NCI-H460 (cell line): ENCODE measurements at regions not wholly inside any gene's neighbourhood (a gene's known extent, or its start where the extent isn't known, plus 50 kb on each side); places are given as distances from the start of the nearest gene placed in this dataset.
"Not testable (repeated sequence)": the region's sequence is repeated elsewhere in the genome, so short reads cannot be mapped to it uniquely, and the experiment has no call there.

ENCODE experiments used
- DNase-seq: peaks from one replicate; pipeline ENCODE4 v3.0.0-alpha.2; 2016; ENCODE audit warnings: low read depth; ENCODE audit errors: extremely low read depth

DNA sequence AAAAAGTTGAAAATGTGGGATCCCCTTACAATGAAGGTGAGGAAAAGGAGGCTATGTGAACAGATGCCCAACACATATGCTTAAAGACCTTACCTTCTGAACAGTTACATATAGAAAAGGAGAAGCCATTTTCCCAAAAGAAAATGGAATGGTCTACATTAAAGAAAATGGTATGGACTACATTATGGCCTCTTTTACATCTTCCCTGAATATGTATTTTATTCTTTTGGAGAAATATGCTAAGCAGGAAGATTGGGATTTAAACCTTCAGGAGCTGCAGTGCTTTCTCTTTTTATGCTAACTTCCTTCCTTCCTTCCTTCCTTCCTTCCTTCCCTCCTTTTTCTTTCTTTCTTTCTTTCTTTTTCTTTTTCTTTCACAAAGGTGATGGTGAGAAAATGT, 155.4 kb downstream of the SEC23IP start:
- no peak for DNase-seq

DNA sequence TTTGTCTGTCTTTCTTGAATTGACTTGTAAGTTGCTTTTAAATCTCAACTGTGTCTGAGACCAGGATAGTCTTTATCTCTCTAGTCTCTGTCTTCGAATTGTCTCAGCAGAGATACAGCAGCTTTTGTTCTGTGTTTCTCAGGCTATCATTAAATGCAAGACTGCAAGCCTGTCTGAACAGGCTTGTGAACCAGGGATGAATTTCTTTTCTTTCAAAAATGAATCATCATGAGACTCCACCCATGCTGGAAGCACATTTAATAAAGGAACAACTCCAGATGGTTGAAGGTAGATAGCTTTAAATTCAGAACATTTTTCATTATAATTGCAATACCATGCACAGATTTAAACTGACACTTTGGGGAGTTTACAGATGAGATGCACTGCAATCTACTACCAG, 155.9 kb downstream of the SEC23IP start:
- no peak for DNase-seq

DNA sequence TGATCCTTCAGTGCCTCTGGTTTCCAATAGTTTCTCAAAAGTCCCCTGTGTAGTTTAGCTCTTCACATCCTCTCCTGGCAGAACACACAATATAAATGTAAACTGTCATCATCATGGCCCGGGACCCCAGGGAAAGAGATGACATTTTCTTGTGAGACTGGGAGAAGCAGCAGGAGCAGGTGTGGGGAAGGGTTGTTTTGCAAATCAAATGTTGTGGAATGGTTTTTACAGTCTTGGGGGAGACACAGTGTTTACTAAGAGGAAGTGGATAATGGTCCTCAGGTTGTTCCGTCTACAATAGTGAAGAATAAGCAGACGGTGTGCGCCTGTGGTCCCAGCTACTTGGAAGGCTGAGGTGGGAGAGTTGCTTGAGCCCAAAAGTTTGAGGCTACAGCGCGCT, 159.1 kb downstream of the SEC23IP start:
- no peak for DNase-seq

DNA sequence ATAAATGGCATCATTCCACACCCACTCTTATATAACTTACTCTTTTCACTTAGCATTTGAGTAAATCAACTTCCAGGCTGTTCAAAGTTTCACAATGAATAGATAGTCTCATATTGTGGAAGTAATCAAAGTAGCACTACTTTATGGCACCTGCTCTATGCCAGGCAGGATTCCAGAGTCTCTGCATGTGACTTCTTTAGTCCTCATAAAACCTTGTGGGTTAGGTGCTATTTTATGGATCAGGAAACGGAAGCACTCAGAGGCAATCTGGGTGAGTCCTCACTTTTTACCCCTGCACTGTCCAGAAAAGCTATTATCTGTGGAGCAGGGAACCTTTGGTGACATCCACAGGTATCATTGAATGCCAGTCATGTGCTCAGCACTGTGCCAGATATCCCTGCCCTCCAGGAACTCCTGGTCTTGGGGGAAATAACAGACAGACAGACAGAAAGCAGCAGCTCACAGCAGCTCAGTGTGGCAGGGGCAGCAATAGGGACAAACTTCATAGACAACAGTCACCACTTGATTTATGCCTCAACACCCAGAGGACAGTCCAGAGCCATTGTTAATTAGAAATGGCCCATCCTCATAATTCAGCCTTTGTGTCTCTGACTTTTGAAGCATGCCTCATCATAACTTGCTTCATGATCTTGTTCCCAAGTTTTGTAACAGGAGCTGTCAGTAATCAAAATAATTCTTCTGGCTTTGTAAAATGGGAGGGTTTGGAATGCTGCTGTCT, 160.6 kb downstream of the SEC23IP start:
- DNase-seq: no peak

DNA sequence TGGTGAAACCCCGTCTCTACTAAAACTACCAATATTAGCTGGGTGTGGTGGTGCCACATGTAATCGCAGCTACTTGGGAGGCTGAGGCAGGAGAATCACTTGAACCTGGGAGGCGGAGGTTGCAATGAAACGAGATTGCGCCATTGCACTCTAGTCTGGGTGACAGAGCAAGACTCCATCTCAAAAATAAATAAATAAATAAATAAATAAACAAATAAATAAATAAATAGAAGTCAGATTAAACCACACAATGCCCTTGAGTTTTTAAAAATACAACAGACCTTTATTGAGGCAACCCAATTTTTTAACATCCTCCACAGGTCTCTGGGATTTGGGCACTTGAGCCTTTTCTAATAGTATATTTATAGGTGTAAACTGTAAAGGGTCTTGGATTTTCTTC, 167.3 kb downstream of the SEC23IP start:
- not testable (repeated sequence) for DNase-seq

DNA sequence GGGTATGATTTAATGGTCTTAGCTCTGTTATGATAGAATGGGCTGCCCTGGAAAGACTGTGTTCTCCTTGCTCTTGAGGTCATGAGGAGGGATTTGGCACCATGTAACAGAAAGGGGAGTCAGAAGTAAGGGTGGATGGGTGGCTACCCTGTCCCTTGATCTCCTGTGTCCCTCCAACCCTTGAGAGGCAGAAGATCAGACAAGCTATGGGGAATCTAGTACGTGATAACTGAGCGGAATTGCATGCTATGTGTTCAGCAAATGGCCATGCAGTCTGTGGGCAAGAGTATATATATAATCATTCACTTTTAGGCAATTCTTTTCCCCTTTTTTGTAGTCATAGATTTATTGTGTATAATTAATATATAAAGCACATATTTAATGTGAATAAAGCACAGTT, 174.9 kb downstream of the SEC23IP start:
- DNase-seq: no peak

DNA sequence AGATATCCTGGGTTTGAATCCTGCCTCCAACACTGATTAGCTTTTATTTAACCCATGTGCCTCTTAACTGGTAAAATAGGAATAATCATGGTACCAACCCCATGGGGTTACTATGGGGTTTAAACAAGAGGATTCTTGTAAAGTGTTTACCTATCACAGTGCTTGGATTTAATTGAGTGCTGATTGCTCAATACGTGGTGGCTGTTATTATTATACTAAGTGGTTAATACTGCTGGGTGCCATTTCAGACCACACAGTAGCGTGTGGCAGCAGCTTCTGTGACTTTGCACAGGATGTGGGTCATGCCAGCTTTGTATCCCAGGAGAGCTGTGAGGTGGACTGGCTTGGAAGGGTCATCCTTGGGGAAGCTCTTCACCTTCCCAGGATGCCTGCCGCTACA, 177.2 kb downstream of the SEC23IP start:
- no peak for DNase-seq

DNA sequence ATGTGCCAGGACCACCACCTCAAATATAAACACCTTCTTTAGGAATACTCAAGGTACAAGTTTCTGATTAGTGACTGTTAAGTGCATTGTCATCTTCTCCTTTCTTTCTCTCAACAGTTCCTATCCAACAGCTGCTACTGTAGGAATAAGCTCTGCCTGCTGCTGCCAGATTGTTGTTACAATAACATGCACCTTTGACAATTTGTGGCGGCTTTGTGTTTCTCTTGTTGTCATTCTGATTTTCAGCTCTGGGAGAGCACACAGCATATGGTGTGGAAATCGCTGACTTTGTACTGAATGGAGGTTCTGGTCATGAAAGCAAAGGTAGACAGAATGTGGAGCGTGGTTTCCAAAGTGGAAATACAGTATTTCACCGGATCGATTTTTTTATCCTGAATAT, 182.8 kb downstream of the SEC23IP start:
- DNase-seq: no peak

DNA sequence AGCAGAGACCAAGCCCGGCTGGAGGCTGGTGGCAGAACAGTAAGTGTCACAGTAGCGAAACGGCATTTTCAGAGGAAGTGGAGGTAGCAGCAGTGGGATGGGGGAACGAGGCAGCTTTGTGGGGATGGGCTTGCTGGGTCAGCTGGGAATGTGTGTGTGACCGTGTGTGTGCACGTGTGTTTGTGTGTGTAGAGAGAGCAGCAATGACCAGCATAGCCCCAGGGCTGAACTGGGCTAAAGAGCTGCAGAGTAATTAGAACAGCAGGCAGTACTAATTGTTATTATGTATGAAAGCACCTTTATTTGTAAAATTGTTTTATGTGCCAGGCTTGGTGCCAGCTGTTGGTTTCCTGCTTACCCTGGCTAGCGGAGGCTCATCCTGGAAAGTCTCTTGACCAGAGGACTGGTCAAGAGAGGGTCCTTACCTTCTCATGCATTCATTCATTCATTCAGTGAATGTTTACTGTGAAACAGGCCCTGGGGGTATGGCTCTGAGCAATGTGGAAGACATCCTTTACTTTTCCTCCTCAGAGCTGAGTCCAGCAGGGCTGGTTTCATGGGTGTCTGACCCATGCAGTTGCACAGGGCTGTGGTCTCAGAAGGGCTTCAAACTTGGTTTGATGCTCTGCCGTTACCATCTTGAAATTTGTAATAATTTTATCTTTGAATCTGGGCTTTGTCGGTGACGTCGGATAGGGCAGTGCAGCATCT, 184.6 kb downstream of the SEC23IP start:
- no peak for DNase-seq

DNA sequence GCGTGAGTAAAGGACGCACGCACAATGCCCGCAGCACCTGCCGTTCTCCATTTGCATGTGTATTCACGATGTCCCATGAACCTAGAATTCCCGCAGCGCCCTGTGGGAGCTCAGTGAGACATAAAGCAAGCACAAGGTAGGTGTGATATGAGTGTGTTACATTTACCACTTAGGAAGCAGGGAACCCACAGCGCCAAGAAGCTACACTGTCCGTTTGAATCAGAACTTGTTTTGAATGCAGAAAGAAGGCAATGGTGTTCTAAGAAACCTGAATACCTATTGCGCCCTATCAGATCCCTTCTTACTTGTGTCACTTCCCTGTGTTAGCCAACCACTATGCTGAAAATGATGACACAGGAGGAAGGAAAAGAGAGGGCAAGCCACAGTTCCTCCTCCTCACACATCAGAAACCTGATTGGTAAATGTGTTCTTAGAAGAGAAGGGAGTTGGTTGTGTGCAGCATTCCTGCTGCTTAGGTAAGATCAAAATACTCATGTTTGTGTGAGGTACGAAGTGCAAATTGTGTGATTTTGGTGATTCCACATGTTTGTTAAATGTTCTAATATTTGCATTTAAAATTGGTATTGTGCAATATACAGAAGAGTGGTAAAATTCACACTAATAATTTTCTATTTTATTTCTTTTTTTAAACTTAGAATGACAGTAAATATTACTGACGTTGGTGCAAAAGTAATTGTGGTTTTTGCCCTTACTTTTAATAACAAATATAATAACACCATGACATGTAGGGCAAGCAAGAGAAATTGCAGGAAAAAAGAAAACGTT, 185.4 kb downstream of the SEC23IP start:
- no peak for DNase-seq

DNA sequence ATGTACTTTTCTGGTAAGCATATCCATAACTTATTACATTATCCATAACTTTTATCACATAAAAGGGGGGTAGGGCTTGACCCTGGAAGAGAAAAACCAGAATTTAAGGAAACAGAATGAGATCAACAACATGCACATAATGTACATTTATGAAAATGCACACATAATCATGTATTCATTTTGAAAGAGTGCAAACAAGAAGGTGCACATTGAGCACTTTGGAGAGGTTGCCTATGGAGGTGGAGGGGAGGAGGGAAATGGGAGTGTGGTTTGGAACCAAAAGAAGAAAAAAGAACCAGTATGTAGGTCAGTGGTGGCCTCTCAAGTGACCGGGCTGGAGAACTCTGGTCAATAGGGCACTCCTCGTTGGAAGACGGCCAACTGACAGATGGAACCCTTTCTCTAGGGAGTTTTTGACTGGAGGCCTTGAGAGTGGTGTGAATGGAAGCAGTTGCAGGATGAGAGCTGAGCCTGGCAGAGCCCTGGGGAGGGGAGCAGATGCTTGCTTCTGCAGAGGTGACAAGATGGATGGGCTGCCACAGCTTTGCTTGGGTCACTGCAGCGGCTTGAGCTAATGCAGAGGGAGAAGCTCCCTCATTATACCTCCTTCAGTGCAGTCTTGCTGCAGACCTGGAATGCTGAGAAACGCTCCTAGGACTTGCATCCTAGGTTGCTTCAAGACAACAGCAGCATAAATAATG, 192.7 kb downstream of the SEC23IP start:
- DNase-seq: no peak

DNA sequence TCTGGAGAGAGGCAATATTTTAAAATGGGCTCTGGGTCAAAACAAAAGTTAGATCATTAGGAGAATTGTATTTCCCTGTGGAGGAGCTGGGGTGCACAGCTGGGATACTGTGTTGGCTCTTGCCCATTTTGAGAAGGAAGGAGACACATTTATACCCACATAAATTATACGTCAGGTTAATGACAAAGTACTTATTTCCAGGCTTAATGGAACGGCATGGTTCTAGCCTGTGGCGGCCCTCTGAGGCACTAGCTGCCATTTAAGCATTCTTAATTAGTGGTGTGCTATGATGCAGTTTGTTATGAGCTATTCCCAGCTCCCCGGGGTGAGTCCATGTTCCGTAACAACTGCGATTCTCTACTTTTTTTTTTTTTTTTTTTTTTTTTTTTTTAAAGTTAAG, 193.5 kb downstream of the SEC23IP start:
- no peak for DNase-seq

DNA sequence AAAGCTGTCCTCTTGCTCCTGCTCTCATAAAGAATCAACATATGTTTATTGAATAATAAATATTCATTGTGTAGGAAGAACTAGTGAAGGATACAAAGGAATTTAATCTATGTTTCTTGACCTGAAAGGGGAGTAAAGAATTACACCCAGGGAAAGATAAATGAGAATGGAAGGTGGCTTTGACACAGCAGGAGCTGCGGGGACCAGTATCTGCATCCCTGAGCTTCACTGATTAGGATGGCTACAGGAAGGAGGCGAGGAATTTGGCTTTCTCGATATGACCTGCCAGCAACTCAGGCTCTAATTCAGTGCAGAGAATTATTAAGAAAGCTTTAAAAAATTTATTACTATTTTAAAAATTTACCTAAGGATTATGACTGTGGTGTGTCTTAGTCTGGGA, 194.6 kb downstream of the SEC23IP start:
- DNase-seq: no peak

DNA sequence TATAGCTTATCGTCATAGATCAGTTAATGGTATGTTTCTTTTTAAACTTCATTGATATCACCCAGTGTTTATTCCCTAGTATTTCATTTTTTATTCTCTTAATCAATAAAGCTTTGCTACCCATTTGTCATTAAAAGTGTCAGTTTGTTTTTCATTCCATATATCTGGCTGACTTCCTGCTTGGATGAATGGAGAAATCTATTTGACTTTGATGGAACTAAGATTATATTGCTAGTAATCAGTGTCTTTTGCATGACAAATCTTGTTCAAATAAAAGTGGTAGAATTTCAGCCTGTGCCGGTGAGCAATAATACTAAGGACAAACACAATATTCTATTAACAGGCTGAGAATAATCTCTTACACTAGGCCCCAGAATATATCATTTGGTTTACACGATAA, 203.3 kb downstream of the SEC23IP start:
- DNase-seq: no peak

DNA sequence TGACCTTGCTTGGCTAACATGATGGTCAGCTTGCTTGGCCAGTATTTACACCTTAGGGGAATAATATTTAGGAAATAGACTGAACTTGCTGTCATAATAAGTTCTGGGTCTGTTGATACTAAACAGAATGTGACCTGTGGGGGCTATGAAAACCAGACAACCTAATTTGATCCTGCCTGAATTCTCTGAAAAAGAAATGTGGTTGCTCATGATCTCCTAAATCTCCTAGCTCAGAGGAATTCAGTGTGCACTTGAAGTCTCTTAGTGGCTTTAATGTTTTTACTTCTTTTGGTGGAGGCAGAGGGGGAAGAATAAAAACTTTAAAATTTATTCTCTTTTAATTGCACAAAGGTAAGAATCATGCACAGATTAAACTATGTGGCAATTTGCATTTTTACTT, 205.2 kb downstream of the SEC23IP start:
- DNase-seq: no peak

DNA sequence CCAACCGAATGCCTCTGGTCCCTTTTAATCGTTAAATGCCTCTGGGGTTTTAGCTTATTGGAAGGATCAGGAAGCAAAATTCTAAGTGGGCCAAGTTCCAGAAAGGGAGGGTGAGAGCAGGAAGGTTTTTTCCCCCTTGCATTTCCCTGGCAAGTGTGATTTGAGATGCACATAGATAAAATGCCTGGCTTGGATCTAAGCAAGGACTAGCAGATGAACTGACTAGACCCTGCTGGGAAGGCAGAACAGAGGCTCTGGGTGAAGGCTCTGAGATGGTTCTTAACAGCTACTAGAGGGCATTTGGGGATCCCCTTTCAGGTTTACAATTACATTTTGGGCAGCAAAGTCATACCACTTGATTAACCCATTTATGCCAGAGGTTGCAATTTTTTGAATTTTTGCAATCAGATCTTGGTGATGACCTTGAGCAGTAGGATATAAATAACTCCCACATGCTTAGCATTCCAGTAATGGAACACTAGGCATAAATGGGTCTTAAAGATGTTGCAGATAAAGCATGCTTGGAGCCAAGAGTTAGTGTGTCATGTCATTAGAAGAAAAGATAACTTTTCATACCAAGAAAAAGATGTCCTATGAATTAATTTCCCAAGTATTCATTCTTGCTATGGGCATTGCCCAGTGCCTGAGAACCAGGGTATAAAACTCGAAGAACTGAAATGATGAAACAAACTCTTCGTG, 205.9 kb downstream of the SEC23IP start:
- no peak for DNase-seq

DNA sequence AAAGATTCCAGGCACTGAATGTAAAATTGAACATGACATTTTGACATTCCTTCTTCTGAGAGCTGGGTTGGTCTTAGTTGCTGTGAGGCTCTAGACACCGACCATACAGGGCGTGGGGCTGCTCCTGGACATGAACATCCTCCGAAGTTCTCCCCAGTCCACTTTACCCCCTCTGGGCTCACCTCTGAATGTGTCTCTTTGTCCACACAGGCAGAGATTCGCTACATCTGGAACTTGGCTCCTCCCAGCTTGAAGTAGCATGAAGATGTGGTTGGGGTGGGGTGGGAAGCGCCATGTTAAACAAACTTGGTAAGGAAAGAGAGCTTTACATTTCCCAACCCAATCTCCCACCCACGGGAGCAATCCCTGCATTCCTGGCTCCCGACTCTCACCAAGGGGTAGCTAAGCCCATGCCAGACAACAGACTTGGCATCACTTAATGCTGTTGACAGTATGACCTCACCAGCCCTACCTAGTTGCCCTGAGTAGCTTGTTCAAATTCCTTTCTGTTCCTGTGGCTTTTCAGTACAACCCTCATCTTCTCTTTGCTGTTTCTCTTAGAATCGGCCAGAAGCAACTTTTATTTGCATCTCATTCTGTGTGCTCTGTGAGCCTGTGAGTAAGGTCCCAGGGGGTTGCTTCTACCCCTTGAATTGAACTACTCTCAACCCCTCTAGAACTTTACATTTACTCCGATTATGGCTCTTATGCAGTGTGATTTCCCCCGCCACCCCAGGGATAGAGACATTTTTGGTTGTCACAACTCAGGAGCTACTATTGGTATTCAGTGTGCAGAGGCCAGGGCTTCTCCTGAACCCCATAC, 211.4 kb downstream of the SEC23IP start:
- no peak for DNase-seq

DNA sequence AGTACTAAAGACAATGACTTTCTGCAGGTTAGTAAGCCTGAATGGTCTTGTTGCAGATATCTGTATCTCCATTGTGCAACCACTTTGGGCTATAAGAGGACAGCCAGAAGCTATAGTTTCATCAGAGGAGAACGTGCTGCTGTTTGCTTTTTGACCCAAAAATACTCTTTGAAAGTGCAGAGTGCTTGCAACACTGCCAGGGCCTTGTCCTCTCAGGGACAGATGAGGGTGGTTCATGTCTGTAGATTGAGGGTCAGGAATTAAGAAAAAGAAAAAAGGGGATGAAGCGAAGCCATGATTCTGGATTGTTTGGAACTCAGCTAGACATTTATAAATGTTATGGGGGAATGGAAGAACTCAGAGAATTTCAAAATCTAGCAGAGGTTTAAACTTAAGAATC, 212.5 kb downstream of the SEC23IP start:
- DNase-seq: no peak

DNA sequence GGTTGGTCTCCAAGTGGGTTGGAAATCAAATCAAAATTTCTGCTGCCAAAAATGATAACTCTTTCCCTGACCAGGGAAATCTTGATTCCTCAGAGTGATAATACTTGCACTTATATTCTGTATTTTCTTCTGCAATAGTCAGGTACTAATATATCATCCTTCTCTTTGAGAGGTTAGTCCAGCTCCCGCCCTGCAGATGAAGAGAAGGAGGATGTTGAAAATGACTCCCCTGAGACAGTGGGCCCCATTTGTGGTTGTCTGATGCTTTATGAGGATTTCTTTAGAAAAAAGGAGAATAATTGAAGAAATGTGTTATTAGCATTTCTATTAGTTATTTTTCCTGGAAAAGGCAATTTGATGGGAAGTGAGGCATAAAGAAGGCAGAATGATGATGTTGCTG, 213.0 kb downstream of the SEC23IP start:
- DNase-seq: no peak

DNA sequence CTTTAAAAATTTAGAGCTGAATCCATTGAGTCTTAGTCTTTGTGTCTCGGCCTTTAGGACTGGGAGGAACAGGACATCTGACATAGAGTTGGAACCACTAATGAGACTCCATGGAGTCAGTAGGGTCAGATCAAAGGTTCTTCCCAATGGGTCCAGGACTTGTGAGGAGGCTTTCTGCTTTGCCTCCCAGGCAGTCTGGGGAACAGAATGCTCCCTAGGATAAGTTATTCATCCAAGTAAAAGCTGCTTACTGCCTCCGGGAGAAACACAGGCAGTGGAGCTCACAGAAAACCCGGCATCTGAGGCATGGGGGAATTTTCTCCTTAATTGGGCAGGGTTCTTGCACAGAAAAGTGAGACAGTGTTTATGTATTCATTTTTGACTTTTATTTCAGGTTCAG, 216.4 kb downstream of the SEC23IP start:
- DNase-seq: no peak
